ENCODE measurements at regions not wholly inside any gene's neighbourhood (a gene's known extent, or its start where the extent isn't known, plus 50 kb on each side); places are given as distances from the start of the nearest gene placed in this dataset.

DNA sequence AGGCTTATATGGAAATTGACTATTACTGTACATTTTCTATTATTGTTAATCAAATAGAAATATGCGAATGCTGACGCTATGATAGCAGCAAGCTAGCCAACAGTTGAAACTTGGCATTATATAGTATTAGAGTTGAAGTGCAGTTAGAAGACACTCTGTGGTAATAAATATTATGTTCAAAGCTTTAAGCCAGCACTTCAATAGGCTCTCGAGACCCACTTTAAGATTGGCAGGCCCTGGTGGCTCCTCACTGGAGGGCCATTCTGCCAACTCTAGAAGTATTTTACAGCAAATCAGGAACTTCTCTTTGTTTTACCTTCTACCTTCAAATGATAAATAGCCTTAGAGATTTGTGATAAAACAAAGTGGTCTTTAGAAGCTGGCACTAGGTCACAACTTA, 2029.0 kb upstream of the WWC1 start:
- no peak for DNase-seq (ENCODE audit: low read depth)
- no peak for TF ChIP-seq CTCF (IDR thresholded peaks at IDR 0.05; ENCODE audit: control insufficient read depth, extremely low read depth, insufficient read depth)

GRCh38 chr5:166267907-166268306, 2023.5 kb upstream of the WWC1 start:
- DNase-seq (ENCODE audit: low read depth), result no peak
- no peak overlapping the region for H3K4me3 ChIP-seq (ENCODE audit: low read depth, low read length)
- no peak for TF ChIP-seq CTCF (IDR thresholded peaks at IDR 0.05; ENCODE audit: control insufficient read depth, extremely low read depth, insufficient read depth)

More for the DNA sequence above, 2029.0 kb upstream of the WWC1 start:
- H3K4me3 ChIP-seq (ENCODE audit: low read depth, low read length), result no peak overlapping the region

DNA sequence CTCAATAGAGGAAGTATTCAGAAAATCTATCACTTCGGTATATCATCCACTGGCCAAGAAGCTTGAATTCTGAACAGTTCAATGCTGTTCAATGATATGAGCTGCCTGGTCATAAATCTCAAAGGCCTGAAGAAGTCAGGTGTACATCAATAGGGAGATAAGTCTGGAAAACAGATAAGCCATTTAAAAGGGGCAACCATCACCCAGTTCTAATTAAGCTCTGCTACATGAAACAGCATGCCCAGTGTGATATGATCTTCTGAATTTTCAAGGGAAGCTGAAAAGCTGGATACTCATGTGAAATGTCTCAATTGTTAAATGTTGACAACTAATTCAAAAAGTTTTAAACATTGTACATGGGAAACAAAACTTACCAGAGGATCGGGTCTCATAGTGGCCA, 2020.7 kb upstream of the WWC1 start:
- TF ChIP-seq CTCF (IDR thresholded peaks at IDR 0.05; ENCODE audit: control insufficient read depth, extremely low read depth, insufficient read depth), result no peak
- no peak for DNase-seq (ENCODE audit: low read depth)
- no peak overlapping the region for H3K4me3 ChIP-seq (ENCODE audit: low read depth, low read length)

- H3K4me3 ChIP-seq (ENCODE audit: low read depth, low read length), result no peak overlapping the region
- no peak for DNase-seq (ENCODE audit: low read depth)
- TF ChIP-seq CTCF (IDR thresholded peaks at IDR 0.05; ENCODE audit: control insufficient read depth, extremely low read depth, insufficient read depth), result no peak
These were observed 2015.4 kb upstream of the WWC1 start for GRCh38 chr5:166276006-166276405.

GRCh38 chr5:166279828-166280227, 2011.6 kb upstream of the WWC1 start:
- TF ChIP-seq CTCF (IDR thresholded peaks at IDR 0.05; ENCODE audit: control insufficient read depth, extremely low read depth, insufficient read depth), result no peak
- no peak overlapping the region for H3K4me3 ChIP-seq (ENCODE audit: low read depth, low read length)
- no peak for DNase-seq (ENCODE audit: low read depth)

DNA sequence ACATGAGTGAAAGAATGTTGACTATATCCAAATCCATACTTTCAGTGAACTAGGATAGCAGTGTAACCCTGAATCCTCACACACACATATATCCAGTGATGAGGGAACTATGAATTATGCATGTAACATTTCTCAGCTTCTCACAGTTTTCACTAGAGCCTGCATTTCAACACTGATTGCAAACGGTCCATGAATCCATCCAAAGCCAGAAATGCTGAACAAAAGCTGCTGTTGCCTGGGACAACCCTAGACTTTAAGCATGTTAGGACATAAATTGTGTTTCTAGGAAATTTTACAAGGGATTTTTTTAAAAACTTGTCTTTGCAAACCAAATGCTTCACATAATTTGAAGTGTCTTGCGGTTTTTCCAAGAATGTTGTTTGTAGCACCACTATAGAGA, 2010.0 kb upstream of the WWC1 start:
- no peak for DNase-seq (ENCODE audit: low read depth)
- no peak for TF ChIP-seq CTCF (IDR thresholded peaks at IDR 0.05; ENCODE audit: control insufficient read depth, extremely low read depth, insufficient read depth)
- no peak overlapping the region for H3K4me3 ChIP-seq (ENCODE audit: low read depth, low read length)

GRCh38 chr5:166282939-166283338, 2008.5 kb upstream of the WWC1 start:
- DNase-seq (ENCODE audit: low read depth), result no peak
- no peak overlapping the region for H3K4me3 ChIP-seq (ENCODE audit: low read depth, low read length)
- no peak for TF ChIP-seq CTCF (IDR thresholded peaks at IDR 0.05; ENCODE audit: control insufficient read depth, extremely low read depth, insufficient read depth)

All from LNCaP clone FGC (cell line).